Neural crest cell (in vitro differentiated cells): ENCODE measurements at regions not wholly inside any gene's neighbourhood (a gene's known extent, or its start where the extent isn't known, plus 50 kb on each side); places are given as distances from the start of the nearest gene placed in this dataset.
"Not testable (repeated sequence)": the region's sequence is repeated elsewhere in the genome, so short reads cannot be mapped to it uniquely, and the experiment has no call there.

Experiments used
- DNase-seq: peaks from one replicate; pipeline ENCODE4 v3.0.0; 2021; ENCODE audit warnings: low read depth, mixed read lengths, low spot score
- H3K27ac Mint-ChIP-seq: one replicate; pipeline ENCODE4 v1.8.0; 2021; ENCODE audit warnings: mild to moderate bottlenecking, mixed read lengths; ENCODE audit not compliant: unreplicated experiment
- H3K27me3 Mint-ChIP-seq: 2 replicates; pipeline ENCODE4 v1.8.0; 2021; ENCODE audit warnings: low read depth, mild to moderate bottlenecking, mixed read lengths
- H3K36me3 Mint-ChIP-seq: 2 replicates; pipeline ENCODE4 v1.8.0; 2021; ENCODE audit warnings: low read depth, mild to moderate bottlenecking, mixed read lengths
- H3K4me1 Mint-ChIP-seq: 2 replicates; pipeline ENCODE4 v1.8.0; 2021; ENCODE audit warnings: mixed read lengths
- H3K4me3 Mint-ChIP-seq: one replicate; pipeline ENCODE4 v1.8.0; 2021; ENCODE audit warnings: mild to moderate bottlenecking, mixed read lengths
- H3K9me3 Mint-ChIP-seq: 2 replicates; pipeline ENCODE4 v1.8.0; 2021; ENCODE audit warnings: mixed read lengths
- TF ChIP-seq, protein P1 (sequence below): fragments of 200-600 bp; sonication (generic); conservative IDR thresholded peaks from 2 replicates; pipeline ENCODE4 v1.5.0; 2021; ENCODE audit warnings: antibody characterized with exemption, mild to moderate bottlenecking

DNA sequence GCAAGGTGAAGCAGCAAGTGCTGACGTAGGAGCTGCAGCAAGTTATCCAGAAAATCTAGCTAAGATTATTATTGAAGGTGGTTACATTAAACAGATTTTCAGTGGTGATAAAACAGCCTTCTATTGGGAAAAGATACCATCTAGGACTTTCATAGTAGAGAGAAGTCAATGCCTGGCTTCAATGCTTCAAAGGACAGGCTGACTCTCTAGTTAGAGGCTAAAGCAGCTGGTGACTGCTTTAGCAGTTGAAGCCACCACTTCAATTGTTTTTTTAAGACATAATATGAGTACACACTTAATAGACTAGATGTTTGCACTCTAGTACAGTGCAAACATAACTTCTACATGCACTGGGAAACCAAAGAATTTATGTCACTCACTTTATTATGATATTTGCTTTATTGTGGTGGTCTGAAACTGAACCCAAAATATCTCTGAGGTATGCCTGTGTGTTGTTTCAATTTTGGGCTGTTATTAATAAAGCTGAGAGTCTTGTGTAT lies 1026.9 kb upstream of the FOXG1 start:
- DNase-seq: no peak
- Mint-ChIP-seq H3K4me1 (no peaks in the 10 kb centered on the region), H3K9me3 (peaks cover 4% of the 10 kb centered on the region), H3K27ac (no peak overlapping the region), H3K27me3 (no peaks in the 10 kb centered on the region), H3K4me3 (no peak overlapping the region), H3K36me3 (no peaks in the 10 kb centered on the region)
- TF ChIP-seq, protein P1, sequence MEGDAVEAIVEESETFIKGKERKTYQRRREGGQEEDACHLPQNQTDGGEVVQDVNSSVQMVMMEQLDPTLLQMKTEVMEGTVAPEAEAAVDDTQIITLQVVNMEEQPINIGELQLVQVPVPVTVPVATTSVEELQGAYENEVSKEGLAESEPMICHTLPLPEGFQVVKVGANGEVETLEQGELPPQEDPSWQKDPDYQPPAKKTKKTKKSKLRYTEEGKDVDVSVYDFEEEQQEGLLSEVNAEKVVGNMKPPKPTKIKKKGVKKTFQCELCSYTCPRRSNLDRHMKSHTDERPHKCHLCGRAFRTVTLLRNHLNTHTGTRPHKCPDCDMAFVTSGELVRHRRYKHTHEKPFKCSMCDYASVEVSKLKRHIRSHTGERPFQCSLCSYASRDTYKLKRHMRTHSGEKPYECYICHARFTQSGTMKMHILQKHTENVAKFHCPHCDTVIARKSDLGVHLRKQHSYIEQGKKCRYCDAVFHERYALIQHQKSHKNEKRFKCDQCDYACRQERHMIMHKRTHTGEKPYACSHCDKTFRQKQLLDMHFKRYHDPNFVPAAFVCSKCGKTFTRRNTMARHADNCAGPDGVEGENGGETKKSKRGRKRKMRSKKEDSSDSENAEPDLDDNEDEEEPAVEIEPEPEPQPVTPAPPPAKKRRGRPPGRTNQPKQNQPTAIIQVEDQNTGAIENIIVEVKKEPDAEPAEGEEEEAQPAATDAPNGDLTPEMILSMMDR: no peak

DNA sequence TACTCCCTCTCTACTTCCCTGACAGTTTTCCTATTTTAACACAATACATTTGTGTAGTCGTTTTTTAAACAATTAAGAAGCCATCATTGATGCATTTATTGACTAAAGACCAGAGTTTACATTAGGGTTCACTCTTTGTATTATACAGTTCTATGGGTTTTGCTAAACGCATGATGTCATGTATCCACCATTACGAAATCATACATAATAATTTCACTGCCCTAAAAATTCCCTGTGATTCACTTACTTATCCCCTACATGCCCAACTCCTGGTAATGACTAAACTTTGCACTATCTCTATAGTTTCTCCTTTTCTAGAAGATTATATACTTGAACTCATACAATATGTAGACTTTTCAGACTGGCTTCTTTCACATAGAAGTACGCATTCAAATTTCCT lies 1016.5 kb upstream of the FOXG1 start:
- Mint-ChIP-seq H3K4me3 (no peak overlapping the region), H3K27ac (no peak overlapping the region), H3K9me3 (no peaks in the 10 kb centered on the region), H3K36me3 (no peaks in the 10 kb centered on the region), H3K4me1 (no peaks in the 10 kb centered on the region), H3K27me3 (no peaks in the 10 kb centered on the region)
- TF ChIP-seq, protein P1: no peak
- DNase-seq: no peak

GRCh38 chr14:27757642-27758041 lies 1008.9 kb upstream of the FOXG1 start:
- not testable (repeated sequence) for H3K36me3 Mint-ChIP-seq, H3K27ac Mint-ChIP-seq, DNase-seq, H3K4me3 Mint-ChIP-seq, H3K27me3 Mint-ChIP-seq, H3K4me1 Mint-ChIP-seq, H3K9me3 Mint-ChIP-seq

GRCh38 chr14:27760367-27760766 lies 1006.2 kb upstream of the FOXG1 start:
- peaks cover 16% of the 10 kb centered on the region for H3K9me3 Mint-ChIP-seq
- not testable (repeated sequence) for H3K4me3 Mint-ChIP-seq, H3K27ac Mint-ChIP-seq, H3K4me1 Mint-ChIP-seq, DNase-seq, H3K27me3 Mint-ChIP-seq
- peaks cover 17% of the 10 kb centered on the region for H3K36me3 Mint-ChIP-seq

DNA sequence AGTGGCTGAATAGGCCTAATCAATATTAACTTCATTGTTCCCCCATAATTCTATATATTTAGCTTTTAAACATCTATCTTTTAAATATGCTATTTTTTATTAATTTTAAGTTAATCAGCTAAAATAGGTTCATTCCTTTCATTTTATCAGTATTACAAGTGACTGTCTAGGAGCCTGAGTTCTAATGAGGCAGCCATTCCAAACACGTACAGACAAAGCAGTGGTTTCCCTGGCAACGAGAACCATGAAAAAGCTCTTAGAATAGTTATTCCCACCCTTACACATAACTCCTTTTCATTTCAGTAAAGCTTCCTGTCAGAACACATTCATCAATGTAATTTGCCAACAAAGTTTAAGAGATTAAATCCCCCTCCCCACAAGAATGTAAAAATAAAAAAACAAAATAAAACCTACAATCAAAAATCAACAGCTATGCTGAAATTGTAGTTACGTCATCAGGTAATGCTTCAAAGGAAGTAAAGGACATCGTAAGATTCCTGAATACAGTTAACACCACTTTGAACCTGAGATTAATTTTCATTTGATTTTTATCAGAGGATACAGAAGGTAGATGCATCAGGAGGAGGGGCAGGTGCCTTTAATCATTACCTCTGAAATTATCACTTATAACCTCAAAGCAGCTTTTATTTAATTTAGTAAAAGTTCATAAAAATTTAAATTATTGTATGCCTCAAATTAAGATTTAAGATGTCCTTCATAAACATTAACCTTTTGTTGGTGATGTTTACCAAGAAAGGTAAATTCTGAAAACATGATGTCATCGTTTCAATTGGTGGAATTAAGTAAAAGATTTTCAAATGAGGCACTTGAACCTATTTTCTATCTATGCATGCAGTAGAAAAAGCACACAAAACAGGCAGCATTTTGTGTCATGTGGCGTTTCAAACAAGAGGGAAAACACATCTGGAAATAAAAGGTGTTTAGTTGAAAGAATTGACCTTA lies 967.2 kb upstream of the FOXG1 start:
- Mint-ChIP-seq H3K27ac (peak overlapping the region; percentile 94), H3K36me3 (peaks cover 14% of the 10 kb centered on the region), H3K4me1 (peaks cover 23% of the 10 kb centered on the region), H3K4me3 (peak overlapping the region; percentile 72)
- DNase-seq, H3K9me3 Mint-ChIP-seq, H3K27me3 Mint-ChIP-seq: not testable (repeated sequence)

DNA sequence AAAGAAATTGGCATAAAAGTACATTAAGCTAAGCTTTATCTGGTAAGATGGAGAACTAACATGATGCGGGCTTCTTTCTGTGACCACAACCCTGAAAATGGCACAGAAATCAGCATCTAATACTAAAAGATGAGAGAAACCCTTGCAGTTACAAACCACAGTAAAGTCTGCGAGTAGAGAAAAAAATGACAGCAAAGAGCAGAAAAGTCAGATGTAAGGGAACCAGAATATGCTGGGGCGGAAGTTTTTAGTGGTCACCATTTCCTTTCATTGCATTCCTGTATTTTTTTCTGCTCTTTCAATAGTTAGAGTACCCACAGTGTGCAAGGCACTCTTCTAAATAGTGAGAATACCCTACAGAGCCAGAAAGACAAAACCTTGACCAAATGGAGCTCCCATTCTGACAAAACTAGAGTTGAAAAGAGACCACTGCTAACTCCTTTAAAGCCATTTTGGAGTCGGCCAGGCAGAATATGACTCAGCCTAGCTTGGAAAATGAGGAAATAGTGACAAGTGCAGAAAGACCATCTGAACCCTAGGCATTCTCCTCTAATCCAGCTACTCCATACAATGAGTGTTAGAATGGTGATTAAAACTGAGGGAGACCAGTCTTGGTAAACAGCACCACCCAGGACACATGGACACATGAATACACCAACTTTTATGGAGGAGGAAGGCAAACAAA lies 948.7 kb upstream of the FOXG1 start:
- H3K36me3 Mint-ChIP-seq: not testable (repeated sequence)

DNA sequence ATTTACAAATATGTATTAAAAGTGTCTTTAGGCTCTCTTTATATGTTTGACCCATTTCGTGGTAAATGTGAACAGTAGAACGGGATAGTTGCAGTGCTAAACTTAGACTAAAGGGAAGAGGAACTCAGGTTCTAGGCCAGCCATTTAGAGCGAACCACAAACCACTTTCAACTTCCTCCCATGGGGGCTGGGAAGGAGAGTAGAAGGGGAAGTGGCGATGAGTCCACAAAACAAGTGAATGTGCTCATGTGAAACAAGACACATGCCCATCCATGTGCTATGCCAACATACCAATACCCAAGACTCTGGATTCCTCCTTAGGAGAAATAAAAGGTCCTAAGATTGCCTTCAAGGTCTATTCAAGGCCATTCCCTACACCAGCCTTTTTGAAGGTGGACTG lies 940.4 kb upstream of the FOXG1 start:
- H3K27ac Mint-ChIP-seq, H3K4me3 Mint-ChIP-seq, H3K27me3 Mint-ChIP-seq, H3K36me3 Mint-ChIP-seq, H3K9me3 Mint-ChIP-seq, H3K4me1 Mint-ChIP-seq, DNase-seq: not testable (repeated sequence)

More for the DNA sequence above, 948.7 kb upstream of the FOXG1 start:
- H3K9me3 Mint-ChIP-seq, H3K4me3 Mint-ChIP-seq, H3K27me3 Mint-ChIP-seq, DNase-seq, H3K27ac Mint-ChIP-seq: not testable (repeated sequence)
- peaks cover 21% of the 10 kb centered on the region for H3K4me1 Mint-ChIP-seq

DNA sequence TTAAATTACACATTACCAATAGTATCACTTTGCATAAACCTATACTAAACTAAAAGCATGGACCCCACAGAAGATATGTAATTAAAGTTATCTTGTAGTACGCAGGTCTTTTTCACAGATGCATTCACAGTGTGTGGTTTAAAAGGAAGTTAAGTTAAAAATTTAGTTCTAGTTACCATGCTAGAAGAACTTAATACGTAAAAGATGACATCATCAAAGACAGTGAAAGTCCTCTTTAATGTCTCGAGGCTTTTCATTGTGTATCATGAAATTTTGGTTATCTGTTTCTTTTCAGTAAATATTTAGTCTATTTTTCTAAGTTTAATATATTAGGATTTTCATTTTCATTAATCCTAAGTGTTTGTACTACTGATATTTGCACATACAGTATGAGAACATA lies 934.6 kb upstream of the FOXG1 start:
- H3K9me3 Mint-ChIP-seq: not testable (repeated sequence)
- H3K4me1 Mint-ChIP-seq: peaks cover 13% of the 10 kb centered on the region

DNA sequence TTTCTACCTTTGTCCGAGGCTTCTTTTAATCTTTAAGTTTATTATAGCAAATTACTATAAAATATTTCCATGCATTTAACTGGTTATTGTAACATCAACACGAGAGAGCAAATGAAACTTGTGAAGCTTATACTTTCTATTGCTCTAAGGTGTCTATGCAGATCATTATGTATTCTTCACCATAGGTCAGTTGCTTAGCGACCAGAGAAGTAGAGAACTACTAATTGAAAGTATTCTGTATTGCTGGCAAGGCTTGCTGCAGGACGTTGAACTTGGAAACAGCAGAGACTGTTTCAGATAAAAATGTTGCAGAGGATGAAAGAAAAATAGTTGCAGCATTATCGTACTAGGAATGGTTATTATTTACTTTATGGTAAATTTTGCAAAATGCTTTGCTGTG lies 933.6 kb upstream of the FOXG1 start:
- DNase-seq, H3K9me3 Mint-ChIP-seq, H3K36me3 Mint-ChIP-seq, H3K27me3 Mint-ChIP-seq, H3K4me3 Mint-ChIP-seq, H3K27ac Mint-ChIP-seq: not testable (repeated sequence)
- H3K4me1 Mint-ChIP-seq: peaks cover 13% of the 10 kb centered on the region

More for the DNA sequence above, 934.6 kb upstream of the FOXG1 start:
- DNase-seq, H3K4me3 Mint-ChIP-seq, H3K27me3 Mint-ChIP-seq, H3K27ac Mint-ChIP-seq, H3K36me3 Mint-ChIP-seq: not testable (repeated sequence)
